Activated T-helper 2 cell treated with anti-CD3 and anti-CD28 coated beads, Interferon-gamma antibody, Interleukin-2, Interleukin-4, amounts not matched to agents 10 μg/mL and 5 μg/mL and 100 μg/mL, durations not matched to agents 14 hours and 24 hours and 36 hours (primary cell): ENCODE measurements at regions not wholly inside any gene's neighbourhood (a gene's known extent, or its start where the extent isn't known, plus 50 kb on each side); places are given as distances from the start of the nearest gene placed in this dataset.

ENCODE experiments used
- DNase-seq: peaks from one replicate; pipeline ENCODE4 v3.0.0; 2021; ENCODE audit warnings: low spot score
- H3K27ac Mint-ChIP-seq: one replicate; pipeline ENCODE4 v1.8.0; 2021; ENCODE audit warnings: mixed read lengths
- H3K27me3 Mint-ChIP-seq: one replicate; pipeline ENCODE4 v1.8.0; 2021; ENCODE audit warnings: low read depth, mixed read lengths
- H3K36me3 Mint-ChIP-seq: one replicate; pipeline ENCODE4 v1.8.0; 2021; ENCODE audit warnings: low read depth, mixed read lengths
- H3K4me1 Mint-ChIP-seq: one replicate; pipeline ENCODE4 v1.8.0; 2021; ENCODE audit warnings: low read depth, mixed read lengths
- H3K4me3 Mint-ChIP-seq: one replicate; pipeline ENCODE4 v1.8.0; 2021; ENCODE audit warnings: low read depth, mild to moderate bottlenecking, moderate library complexity, mixed read lengths
- H3K9me3 Mint-ChIP-seq: one replicate; pipeline ENCODE4 v1.8.0; 2021; ENCODE audit warnings: mixed read lengths
- intact Hi-C: fragments of 100-400 bp; cut with micrococcal nuclease; formaldehyde crosslinking; loops from one replicate; pipeline ENCODE4 v1.15.1; 2023

DNA sequence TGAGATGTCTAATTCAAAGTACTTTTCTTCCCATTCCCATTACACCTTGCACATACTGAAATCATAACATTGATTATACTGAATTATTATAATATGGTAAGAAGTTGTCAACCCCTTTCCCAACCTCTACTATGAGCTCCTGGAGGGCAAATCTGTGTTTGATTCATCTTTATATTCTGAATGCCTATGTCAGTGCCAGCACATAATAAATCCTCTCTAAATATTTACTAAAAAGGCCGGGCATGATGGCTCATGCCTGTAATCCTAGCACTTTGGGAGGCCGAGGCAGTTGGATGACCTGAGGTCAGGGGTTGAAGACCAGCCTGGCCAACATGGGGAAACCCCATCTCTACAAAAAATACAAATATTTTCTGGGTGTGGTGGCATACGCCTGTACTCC lies 392.5 kb upstream of the CADM2 start:
- intact Hi-C loops, result no loop called here
- Mint-ChIP-seq H3K27ac (no peak overlapping the region), H3K4me3 (no peak overlapping the region), H3K36me3 (no peaks in the 10 kb centered on the region), H3K4me1 (no peaks in the 10 kb centered on the region), H3K9me3 (peaks cover 21% of the 10 kb centered on the region), H3K27me3 (no peaks in the 10 kb centered on the region)
- no peak for DNase-seq

DNA sequence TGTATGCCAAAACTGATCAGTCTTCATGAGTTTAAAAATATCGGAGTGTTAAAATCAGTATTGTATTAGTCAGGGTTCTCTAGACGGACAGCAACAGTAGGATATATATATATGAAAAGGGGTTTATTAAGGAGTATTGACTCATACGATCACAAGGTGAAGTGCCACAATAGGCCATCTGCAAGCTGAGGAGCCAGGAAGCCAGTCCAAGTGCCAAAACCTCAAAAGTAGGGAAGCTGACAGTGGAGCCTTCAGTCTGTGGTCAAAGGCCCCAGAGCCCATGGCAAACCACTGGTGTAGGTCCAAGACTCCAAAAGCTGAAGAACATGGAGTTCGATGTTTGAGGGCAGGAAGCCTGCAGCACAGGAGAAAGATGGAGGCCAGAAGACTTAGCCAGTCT lies 391.0 kb upstream of the CADM2 start:
- no peak for DNase-seq
- no peaks in the 10 kb centered on the region for H3K36me3 Mint-ChIP-seq
- intact Hi-C loops, result no loop called here
- H3K27me3 Mint-ChIP-seq, result no peaks in the 10 kb centered on the region
- H3K9me3 Mint-ChIP-seq, result peaks cover 22% of the 10 kb centered on the region
- no peak overlapping the region for H3K4me3 Mint-ChIP-seq
- no peaks in the 10 kb centered on the region for H3K4me1 Mint-ChIP-seq
- H3K27ac Mint-ChIP-seq, result no peak overlapping the region

DNA sequence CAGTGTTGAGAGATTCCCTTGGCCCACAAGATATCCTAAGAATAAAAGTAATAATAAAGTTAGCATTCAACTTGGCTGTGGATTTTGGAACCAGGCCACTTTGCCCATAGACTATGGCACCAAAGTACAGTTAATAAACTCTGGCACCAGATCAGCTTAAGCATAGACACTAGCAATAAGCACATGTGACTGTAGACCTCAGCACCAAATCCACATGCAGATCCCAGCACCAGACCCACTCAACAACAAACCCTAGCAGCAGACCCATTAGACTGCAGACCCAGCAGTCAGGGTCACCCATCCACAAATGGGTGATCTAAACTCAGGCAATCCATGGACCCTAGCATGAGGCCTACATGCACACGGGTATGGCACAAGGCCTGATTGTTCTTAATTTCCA lies 384.8 kb upstream of the CADM2 start:
- H3K27ac Mint-ChIP-seq, result no peak overlapping the region

DNA sequence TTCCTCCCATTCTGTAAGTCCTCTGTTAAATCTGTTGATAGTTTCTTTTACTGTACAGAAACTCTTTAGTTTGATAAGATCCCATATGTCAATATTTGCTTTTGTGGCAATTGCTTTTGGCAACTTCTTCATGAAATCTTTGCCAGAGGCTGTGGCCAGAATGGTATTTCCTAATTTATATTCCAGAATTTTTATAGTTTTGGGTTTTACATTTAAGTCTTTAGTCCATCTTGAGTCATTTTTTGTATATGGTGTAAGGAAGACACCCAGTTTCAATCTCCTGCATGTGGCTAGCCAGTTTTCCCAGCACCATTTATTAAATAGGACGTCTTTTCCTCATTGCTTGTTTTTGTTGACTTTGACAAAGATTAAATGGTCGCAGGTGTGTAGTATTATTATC lies 372.4 kb upstream of the CADM2 start:
- Mint-ChIP-seq H3K36me3 (no peaks in the 10 kb centered on the region), H3K4me1 (no peaks in the 10 kb centered on the region), H3K27me3 (no peaks in the 10 kb centered on the region), H3K4me3 (no peak overlapping the region), H3K9me3 (peaks cover 29% of the 10 kb centered on the region), H3K27ac (no peak overlapping the region)
- intact Hi-C loops, result no loop called here
- no peak for DNase-seq

More for the DNA sequence above, 384.8 kb upstream of the CADM2 start:
- no peaks in the 10 kb centered on the region for H3K36me3 Mint-ChIP-seq
- intact Hi-C loops, result no loop called here
- H3K4me1 Mint-ChIP-seq, result no peaks in the 10 kb centered on the region
- DNase-seq, result no peak
- H3K27me3 Mint-ChIP-seq, result no peaks in the 10 kb centered on the region
- no peak overlapping the region for H3K4me3 Mint-ChIP-seq
- H3K9me3 Mint-ChIP-seq, result peaks cover 38% of the 10 kb centered on the region

DNA sequence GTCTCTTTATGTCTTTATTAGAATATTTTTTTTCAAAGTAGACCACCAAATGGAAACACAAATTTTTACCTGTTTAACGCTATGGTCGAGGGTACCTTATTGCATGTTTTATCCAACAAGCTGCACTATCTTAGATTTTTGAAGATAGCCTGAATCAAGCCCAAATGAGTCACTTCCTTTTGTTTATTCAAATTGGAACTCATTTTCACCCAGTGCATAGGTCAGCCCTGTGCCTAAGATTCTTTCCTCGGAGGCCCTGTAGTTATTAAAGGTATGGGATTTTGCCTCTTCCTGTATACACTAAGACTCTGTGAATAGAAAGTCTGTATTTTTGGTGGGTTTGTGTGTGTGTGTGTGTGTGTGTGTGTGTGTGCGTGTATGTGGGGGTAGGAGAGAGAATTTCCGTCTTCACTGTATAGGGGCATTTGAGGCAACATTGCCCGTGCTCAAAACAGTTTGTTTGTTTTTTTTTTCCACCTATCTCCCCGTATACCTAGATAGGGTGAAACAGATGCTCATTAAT lies 358.0 kb upstream of the CADM2 start:
- intact Hi-C loops, result no loop called here
- no peaks in the 10 kb centered on the region for H3K36me3 Mint-ChIP-seq
- H3K27ac Mint-ChIP-seq, result no peak overlapping the region

DNA sequence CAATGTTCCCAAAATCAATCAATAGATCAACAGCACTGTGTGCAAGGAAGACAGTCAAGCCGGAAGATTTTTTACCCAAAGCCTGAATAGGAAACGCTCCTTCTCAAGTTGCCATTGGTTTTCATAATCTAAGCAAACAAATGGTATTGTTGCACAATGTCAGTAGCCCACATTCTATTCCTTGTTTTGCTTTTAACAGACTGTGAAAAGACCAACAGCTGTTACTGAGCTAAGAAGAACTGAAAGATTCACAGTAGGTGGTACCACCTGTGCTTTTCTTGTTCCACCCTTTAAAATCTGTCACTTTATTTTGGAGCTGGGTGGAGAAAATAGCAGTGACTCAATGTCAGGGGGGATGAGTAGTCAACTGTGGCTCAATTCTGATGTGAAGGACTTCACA lies 357.5 kb upstream of the CADM2 start:
- Mint-ChIP-seq H3K4me1 (no peaks in the 10 kb centered on the region), H3K4me3 (no peak overlapping the region), H3K36me3 (no peaks in the 10 kb centered on the region), H3K27ac (no peak overlapping the region), H3K27me3 (no peaks in the 10 kb centered on the region), H3K9me3 (peaks cover 42% of the 10 kb centered on the region)
- intact Hi-C loops, result no loop called here
- no peak for DNase-seq

More for the DNA sequence above, 358.0 kb upstream of the CADM2 start:
- Mint-ChIP-seq H3K4me3 (no peak overlapping the region), H3K9me3 (peaks cover 37% of the 10 kb centered on the region), H3K4me1 (no peaks in the 10 kb centered on the region), H3K27me3 (no peaks in the 10 kb centered on the region)
- no peak for DNase-seq

DNA sequence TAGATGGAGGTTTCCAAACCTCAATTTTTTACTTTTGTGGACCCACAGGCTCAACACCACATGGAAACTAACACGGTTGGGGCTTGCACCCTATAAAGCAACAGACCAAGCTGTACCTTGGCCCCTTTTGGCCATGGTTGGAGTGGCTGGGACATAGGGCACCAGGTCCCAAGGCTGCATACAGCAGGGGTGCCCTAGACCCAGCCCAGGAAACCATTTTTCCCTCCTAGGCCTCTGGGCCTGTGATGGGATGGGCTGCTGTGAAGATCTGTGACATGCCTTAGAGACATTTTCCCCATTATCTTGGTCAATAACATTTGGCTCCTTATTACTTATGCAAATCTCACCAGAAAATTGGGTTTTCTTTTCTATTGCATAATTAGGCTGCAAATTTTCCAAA lies 337.0 kb upstream of the CADM2 start:
- Mint-ChIP-seq H3K4me3 (no peak overlapping the region), H3K4me1 (no peaks in the 10 kb centered on the region), H3K27ac (no peak overlapping the region), H3K36me3 (no peaks in the 10 kb centered on the region), H3K9me3 (peaks cover 29% of the 10 kb centered on the region), H3K27me3 (no peaks in the 10 kb centered on the region)
- intact Hi-C loops, result no loop called here
- DNase-seq, result no peak

DNA sequence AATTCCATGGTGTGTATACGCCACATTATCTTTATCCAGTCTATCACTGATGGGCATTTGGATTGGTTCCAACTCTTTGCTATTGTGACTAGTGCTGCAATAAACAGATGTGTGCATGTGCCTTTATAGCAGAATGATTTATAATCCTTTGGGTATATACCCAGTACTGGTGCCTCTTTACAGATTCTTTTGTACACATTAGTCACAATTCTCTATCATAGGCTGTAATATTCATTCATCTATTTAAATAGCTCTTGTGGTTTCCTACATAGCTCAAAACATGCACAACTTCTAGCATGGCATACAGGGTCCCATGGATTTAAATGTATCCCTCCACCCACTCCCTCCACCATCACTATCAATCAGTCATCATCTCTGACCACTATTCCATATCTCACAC lies 324.1 kb upstream of the CADM2 start:
- no peaks in the 10 kb centered on the region for H3K36me3 Mint-ChIP-seq
- H3K4me1 Mint-ChIP-seq, result no peaks in the 10 kb centered on the region
- H3K27me3 Mint-ChIP-seq, result no peaks in the 10 kb centered on the region
- peaks cover 40% of the 10 kb centered on the region for H3K9me3 Mint-ChIP-seq
- DNase-seq, result no peak
- H3K27ac Mint-ChIP-seq, result no peak overlapping the region
- H3K4me3 Mint-ChIP-seq, result no peak overlapping the region
- intact Hi-C loops, result no loop called here

DNA sequence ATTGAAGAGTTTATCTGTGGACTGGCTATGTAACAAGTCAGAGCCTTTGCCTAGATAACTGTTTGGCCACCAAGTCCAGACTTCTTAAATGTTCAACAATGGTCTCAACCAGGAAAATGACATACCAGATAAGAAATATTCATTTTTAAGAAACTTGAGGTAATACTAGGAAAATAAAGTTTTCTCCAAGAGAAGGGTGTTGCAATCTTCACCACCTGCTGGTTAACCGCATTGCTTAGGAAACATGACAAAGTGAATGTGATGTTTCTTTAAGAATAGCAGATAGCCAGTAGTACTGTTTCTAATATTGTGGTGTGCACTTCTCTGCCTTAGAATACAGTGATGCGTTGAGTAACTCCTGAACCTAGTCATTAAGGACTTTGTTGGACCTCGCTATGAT lies 321.5 kb upstream of the CADM2 start:
- no peaks in the 10 kb centered on the region for H3K4me1 Mint-ChIP-seq
- no peak overlapping the region for H3K27ac Mint-ChIP-seq
- no peak for DNase-seq
- intact Hi-C loops, result no loop called here
- no peaks in the 10 kb centered on the region for H3K36me3 Mint-ChIP-seq
- no peak overlapping the region for H3K4me3 Mint-ChIP-seq
- H3K27me3 Mint-ChIP-seq, result no peaks in the 10 kb centered on the region
- H3K9me3 Mint-ChIP-seq, result peaks cover 37% of the 10 kb centered on the region

DNA sequence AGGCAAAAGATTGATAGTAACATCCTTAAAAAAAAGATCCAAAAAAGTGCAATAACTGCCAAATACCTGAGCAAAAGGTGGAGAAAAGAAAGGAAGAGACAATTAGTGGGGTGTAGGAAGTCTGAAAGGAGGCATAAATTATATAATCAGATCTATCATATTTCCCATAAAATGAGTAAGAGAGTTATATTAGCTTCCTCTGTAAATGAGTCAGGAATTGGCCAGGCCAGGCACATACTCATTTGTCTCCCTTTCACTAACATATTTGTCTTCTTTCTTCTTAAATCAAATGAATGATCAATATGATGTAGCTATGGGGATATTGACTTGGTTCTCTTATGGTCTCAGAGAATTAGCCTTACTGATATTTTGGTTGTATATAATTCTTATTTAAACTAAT lies 292.3 kb upstream of the CADM2 start:
- no peaks in the 10 kb centered on the region for H3K27me3 Mint-ChIP-seq
- no peak overlapping the region for H3K4me3 Mint-ChIP-seq
- peaks cover 16% of the 10 kb centered on the region for H3K9me3 Mint-ChIP-seq
- no peaks in the 10 kb centered on the region for H3K4me1 Mint-ChIP-seq
- H3K36me3 Mint-ChIP-seq, result no peaks in the 10 kb centered on the region
- intact Hi-C loops, result no loop called here
- no peak for DNase-seq
- no peak overlapping the region for H3K27ac Mint-ChIP-seq

DNA sequence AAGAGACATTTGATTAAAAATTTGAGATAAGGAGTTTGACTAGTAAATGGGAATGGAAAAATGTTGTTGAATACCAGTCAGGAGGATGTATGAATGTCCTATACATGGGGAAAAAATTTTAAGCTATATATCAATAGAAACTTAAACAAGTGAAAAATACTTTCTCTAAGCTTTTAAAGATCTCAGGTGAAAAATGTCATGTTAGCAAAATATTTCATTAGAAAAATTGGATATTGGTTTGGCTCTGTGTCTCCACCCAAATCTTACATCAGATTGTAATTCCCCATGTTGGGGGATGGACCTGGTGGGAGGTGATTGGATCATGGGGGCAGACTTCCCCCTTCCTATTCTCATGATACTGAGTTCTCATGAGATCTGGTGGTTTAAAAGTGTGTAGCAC lies 279.6 kb upstream of the CADM2 start:
- Mint-ChIP-seq H3K4me3 (no peak overlapping the region), H3K36me3 (no peaks in the 10 kb centered on the region), H3K9me3 (peaks cover 27% of the 10 kb centered on the region), H3K27me3 (no peaks in the 10 kb centered on the region), H3K4me1 (no peaks in the 10 kb centered on the region), H3K27ac (no peak overlapping the region)
- intact Hi-C loops, result no loop called here
- no peak for DNase-seq

DNA sequence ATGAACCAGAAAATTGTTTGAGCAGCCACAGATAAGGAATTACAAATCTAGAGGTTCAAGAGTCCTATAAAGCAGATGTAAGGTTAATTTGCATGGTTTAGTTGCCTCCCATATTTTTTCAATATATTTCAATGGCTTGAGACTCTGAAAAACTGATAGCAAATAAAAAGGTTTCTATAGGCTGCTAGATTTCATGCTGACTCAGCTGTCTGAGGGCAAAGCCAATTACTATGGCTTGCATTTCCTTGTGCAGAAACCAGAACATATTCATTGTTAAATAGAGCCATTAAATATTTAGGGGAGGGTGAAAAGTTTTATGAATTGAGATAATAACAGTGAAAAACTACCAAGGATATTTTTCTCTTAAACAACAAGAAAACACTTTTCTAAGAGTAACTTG lies 278.1 kb upstream of the CADM2 start:
- Mint-ChIP-seq H3K9me3 (peaks cover 30% of the 10 kb centered on the region), H3K27me3 (no peaks in the 10 kb centered on the region), H3K27ac (no peak overlapping the region), H3K4me3 (no peak overlapping the region), H3K4me1 (no peaks in the 10 kb centered on the region), H3K36me3 (no peaks in the 10 kb centered on the region)
- no peak for DNase-seq
- intact Hi-C loops, result no loop called here

DNA sequence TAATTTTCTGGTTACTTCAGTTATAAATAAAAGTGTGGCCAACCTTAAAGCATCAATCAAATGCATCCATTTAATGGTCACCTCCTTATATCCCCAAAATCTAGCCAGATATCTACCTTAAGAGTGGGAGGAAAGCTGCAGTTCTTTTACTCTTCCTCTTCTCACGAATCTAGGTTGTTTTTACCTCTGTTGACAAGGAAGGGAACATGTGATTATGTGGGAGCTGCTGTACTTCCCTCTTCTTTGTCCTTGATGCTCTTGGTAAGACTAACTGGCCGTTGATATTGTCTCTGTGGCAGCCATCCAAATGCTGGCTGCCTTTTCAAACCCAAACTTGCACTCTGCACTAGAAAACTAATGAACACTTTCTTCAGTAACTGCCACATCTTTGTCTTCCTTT lies 275.3 kb upstream of the CADM2 start:
- H3K27me3 Mint-ChIP-seq, result no peaks in the 10 kb centered on the region
- no peak overlapping the region for H3K4me3 Mint-ChIP-seq
- no peak for DNase-seq
- no peak overlapping the region for H3K27ac Mint-ChIP-seq
- no peaks in the 10 kb centered on the region for H3K36me3 Mint-ChIP-seq
- no peaks in the 10 kb centered on the region for H3K4me1 Mint-ChIP-seq
- H3K9me3 Mint-ChIP-seq, result peaks cover 26% of the 10 kb centered on the region
- intact Hi-C loops, result no loop called here

DNA sequence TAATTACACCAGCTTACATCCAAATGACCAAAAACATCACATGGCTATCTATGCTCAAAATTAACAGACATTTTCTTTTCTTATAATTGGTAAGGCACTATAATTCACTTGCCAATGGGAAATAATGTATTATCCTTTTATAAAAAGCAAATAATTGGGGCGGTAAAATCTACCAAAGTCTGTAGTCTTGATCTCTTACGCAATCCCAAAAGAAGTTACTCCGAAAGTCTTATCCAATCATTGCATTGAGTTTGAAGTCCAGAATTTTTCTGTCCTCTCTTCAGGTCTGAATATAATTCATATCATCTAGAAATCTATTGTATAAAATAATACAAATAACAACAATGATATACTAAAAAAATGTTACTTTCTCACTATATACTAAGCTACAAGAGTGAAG lies 273.3 kb upstream of the CADM2 start:
- H3K9me3 Mint-ChIP-seq, result peaks cover 16% of the 10 kb centered on the region
- no peaks in the 10 kb centered on the region for H3K27me3 Mint-ChIP-seq
- no peaks in the 10 kb centered on the region for H3K4me1 Mint-ChIP-seq
- no peak for DNase-seq
- H3K4me3 Mint-ChIP-seq, result no peak overlapping the region
- intact Hi-C loops, result no loop called here
- no peaks in the 10 kb centered on the region for H3K36me3 Mint-ChIP-seq
- H3K27ac Mint-ChIP-seq, result no peak overlapping the region
